Spleen (tissue), 7 donors: ENCODE measurements at regions not wholly inside any gene's neighbourhood (a gene's known extent, or its start where the extent isn't known, plus 50 kb on each side); places are given as distances from the start of the nearest gene placed in this dataset.

Experiments used
- POLR2A ChIP-seq, 3 donors: fragments of 450-650 bp; IDR thresholded peaks; one replicate each; pipeline ENCODE4 v1.5.1; 2017; ENCODE audit warnings: antibody characterized with exemption in 3 of 3, mild to moderate bottlenecking in 1 of 3
- TF ChIP-seq, protein P1 (sequence below), 11 experiments: fragments of 200-600 bp in 7 of 11; fragments of 450-650 bp in 4 of 11; sonication (generic) in 4 of 11; IDR thresholded peaks in 8 of 11; conservative IDR thresholded peaks in 3 of 11; 1 replicate in 7 of 11; 2 replicates in 4 of 11; pipeline versions ENCODE4 v1.4.0 to v1.8.0; 2016 to 2021; ENCODE audit warnings: antibody characterized with exemption in 11 of 11, inconsistent platforms in 4 of 11, mild to moderate bottlenecking in 1 of 11
- donor health status: DM: no; HTN: no; CAD: no; lungs with moderate emphysema.
- donor health status: DM: no; HTN: no; CAD: no.
- donor health status: DM: no; HTN: no; CAD: no.

DNA sequence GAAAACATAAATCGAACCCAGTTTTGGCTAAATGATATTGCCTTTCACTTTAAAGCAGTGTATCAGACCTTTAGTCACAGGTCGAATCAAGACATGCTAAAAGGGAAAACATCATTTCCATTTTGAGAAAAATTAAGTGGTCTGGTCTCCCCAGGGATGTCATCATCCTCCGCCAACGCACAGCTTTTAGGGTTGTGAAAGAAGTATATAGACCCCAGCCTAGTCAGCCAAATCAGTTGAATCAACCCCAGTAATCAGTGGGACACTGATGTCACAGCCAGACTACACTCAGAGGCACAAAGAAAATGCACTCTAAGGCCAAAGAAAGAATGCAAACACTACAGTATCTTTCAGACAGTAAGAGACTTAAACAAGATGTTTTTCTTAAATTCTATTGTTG lies 187.4 kb downstream of the ZIC4 start:
- TF ChIP-seq, protein P1, sequence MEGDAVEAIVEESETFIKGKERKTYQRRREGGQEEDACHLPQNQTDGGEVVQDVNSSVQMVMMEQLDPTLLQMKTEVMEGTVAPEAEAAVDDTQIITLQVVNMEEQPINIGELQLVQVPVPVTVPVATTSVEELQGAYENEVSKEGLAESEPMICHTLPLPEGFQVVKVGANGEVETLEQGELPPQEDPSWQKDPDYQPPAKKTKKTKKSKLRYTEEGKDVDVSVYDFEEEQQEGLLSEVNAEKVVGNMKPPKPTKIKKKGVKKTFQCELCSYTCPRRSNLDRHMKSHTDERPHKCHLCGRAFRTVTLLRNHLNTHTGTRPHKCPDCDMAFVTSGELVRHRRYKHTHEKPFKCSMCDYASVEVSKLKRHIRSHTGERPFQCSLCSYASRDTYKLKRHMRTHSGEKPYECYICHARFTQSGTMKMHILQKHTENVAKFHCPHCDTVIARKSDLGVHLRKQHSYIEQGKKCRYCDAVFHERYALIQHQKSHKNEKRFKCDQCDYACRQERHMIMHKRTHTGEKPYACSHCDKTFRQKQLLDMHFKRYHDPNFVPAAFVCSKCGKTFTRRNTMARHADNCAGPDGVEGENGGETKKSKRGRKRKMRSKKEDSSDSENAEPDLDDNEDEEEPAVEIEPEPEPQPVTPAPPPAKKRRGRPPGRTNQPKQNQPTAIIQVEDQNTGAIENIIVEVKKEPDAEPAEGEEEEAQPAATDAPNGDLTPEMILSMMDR (IDR thresholded peaks at IDR 0.05 in 8 of 11, conservative IDR thresholded peaks at IDR 0.05 in 3 of 11), result no peak
- no peak for TF ChIP-seq POLR2A (IDR thresholded peaks at IDR 0.05)
